ENCODE measurements at regions not wholly inside any gene's neighbourhood (a gene's known extent, or its start where the extent isn't known, plus 50 kb on each side); places are given as distances from the start of the nearest gene placed in this dataset.

DNA sequence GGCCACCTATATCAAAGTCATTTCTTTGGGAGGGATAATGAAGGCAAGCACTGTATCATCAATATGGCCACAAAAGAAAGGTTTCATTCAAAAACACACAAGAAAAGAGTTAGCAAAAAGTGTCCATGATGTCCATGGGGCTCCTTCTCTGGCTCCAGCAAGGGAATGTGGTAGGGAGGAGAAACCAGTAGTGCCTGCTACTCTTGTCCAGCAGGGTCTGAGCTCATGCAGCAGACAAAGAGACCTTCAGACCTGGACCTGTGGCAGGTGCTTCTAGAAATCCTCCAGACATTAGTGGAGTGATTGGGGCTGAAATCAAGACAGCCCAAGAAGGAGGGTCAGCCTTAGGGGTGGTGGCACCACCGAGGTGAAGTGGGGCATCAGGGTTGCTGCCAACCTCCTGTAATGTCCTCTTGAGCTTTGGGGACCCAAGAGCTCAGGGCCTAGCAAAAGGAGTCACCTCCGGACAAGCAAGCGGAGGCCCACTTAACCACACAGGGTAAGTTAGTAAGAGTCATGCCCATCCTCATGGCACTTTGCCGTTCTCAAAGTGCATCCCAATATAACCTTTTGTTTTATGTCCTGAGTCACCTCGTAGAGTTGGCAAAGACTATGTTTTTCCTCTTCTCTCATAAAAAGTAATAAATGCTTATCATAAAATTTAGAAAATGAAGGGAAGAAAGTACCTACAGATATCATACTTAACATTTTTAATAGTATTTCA, 112.6 kb upstream of the YPEL5 start:
- H3K4me3 Mint-ChIP-seq, result no peak overlapping the region

DNA sequence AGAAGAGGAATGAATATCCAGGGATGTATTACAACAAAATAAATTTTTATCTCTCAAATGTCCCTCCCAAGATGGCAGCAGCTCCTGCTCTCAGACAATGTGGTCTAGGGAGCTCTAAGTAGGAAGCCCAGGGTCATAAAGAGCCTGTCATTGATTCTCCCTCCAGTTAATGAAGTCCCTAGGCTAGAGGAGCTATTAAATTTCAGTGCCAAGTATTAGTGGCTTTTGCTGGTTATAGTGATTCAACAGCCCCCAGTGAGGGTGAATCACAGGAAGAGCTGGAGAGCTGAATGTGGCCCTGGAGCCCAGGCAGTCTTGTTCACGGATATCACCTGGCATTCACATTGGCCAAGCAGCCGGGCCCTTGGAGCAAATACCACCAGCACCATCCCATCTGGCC, 109.8 kb upstream of the YPEL5 start:
- Mint-ChIP-seq H3K4me3 (no peak overlapping the region), H3K27ac (no peak overlapping the region), H3K9me3 (no peaks in the 10 kb centered on the region), H3K27me3 (peaks cover 7% of the 10 kb centered on the region), H3K36me3 (ENCODE audit: low read depth) (no peaks in the 10 kb centered on the region), H3K4me1 (no peaks in the 10 kb centered on the region)
- no peak for ATAC-seq
- no peak for DNase-seq

More for the DNA sequence above, 112.6 kb upstream of the YPEL5 start:
- Mint-ChIP-seq H3K9me3 (no peaks in the 10 kb centered on the region), H3K27me3 (peaks cover 8% of the 10 kb centered on the region), H3K4me1 (no peaks in the 10 kb centered on the region), H3K27ac (no peak overlapping the region), H3K36me3 (ENCODE audit: low read depth) (no peaks in the 10 kb centered on the region)
- no peak for DNase-seq
- ATAC-seq, result no peak

GRCh38 chr2:30038419-30038818, 108.4 kb upstream of the YPEL5 start:
- H3K9me3 Mint-ChIP-seq, result no peaks in the 10 kb centered on the region
- no peak overlapping the region for H3K27ac Mint-ChIP-seq
- H3K4me1 Mint-ChIP-seq, result no peaks in the 10 kb centered on the region
- peaks cover 14% of the 10 kb centered on the region for H3K27me3 Mint-ChIP-seq
- no peaks in the 10 kb centered on the region for H3K36me3 Mint-ChIP-seq (ENCODE audit: low read depth)
- no peak overlapping the region for H3K4me3 Mint-ChIP-seq
- no peak for DNase-seq
- no peak for ATAC-seq

DNA sequence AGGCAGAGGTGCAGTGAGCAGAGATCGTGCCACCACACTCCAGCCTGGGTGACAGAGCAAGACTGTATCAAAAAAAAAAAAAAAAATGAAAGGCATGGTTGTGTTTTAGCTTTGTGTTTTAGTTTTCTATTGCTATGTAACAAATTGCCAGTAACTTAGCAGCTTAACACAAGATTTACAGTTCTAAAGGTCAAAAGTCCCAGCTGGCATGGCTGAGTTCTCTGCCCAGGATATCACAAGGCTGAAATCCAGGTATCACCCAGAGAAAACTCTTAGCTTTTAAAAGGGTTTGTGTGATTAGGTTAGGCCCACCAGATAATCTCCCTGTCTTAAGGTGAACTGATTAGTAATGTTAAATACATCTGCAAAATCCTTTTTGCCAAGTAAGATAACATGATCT, 107.7 kb upstream of the YPEL5 start:
- H3K9me3 Mint-ChIP-seq, result no peaks in the 10 kb centered on the region
- DNase-seq (no peak), ATAC-seq (no peak)
- peaks cover 16% of the 10 kb centered on the region for H3K27me3 Mint-ChIP-seq
- H3K36me3 Mint-ChIP-seq (ENCODE audit: low read depth), result no peaks in the 10 kb centered on the region
- no peaks in the 10 kb centered on the region for H3K4me1 Mint-ChIP-seq
- no peak overlapping the region for H3K4me3 Mint-ChIP-seq
- H3K27ac Mint-ChIP-seq, result no peak overlapping the region

DNA sequence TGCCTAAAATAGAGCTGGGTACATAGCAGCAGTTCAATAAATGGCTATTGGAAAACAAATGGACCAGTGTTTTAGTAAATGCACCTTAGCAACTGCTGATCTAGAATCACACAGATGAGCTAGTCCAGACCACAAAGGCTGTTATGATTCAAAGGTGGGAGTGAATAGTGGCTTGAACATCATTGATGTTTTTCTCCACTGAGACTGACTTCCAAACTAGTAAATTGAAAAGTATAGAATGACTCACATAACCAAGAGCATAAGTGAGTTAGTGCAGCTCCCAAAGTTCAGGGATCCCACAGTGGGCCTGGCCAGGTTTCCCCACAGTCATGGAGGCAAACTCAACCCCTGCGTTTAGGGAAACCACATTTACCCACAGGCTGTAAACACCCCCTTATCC, 106.7 kb upstream of the YPEL5 start:
- Mint-ChIP-seq H3K36me3 (ENCODE audit: low read depth) (no peaks in the 10 kb centered on the region), H3K9me3 (no peaks in the 10 kb centered on the region), H3K27ac (no peak overlapping the region), H3K4me1 (no peaks in the 10 kb centered on the region), H3K27me3 (peaks cover 18% of the 10 kb centered on the region), H3K4me3 (no peak overlapping the region)
- ATAC-seq (peak; percentile 85), DNase-seq (no peak)

GRCh38 chr2:30041884-30042283, 104.9 kb upstream of the YPEL5 start:
- no peaks in the 10 kb centered on the region for H3K9me3 Mint-ChIP-seq
- DNase-seq (no peak), ATAC-seq (no peak)
- no peaks in the 10 kb centered on the region for H3K36me3 Mint-ChIP-seq (ENCODE audit: low read depth)
- peaks cover 21% of the 10 kb centered on the region for H3K27me3 Mint-ChIP-seq
- no peak overlapping the region for H3K27ac Mint-ChIP-seq
- H3K4me1 Mint-ChIP-seq, result no peaks in the 10 kb centered on the region
- no peak overlapping the region for H3K4me3 Mint-ChIP-seq

GRCh38 chr2:30046396-30046795, 100.4 kb upstream of the YPEL5 start:
- DNase-seq, result no peak
- H3K27ac Mint-ChIP-seq, result no peak overlapping the region
- no peaks in the 10 kb centered on the region for H3K36me3 Mint-ChIP-seq (ENCODE audit: low read depth)
- H3K4me3 Mint-ChIP-seq, result no peak overlapping the region
- ATAC-seq, result no peak
- no peaks in the 10 kb centered on the region for H3K4me1 Mint-ChIP-seq
- H3K27me3 Mint-ChIP-seq, result peaks cover 19% of the 10 kb centered on the region
- H3K9me3 Mint-ChIP-seq, result no peaks in the 10 kb centered on the region

- no peak overlapping the region for H3K4me3 Mint-ChIP-seq
- peaks cover 16% of the 10 kb centered on the region for H3K27me3 Mint-ChIP-seq
- DNase-seq (no peak), ATAC-seq (no peak)
- no peak overlapping the region for H3K27ac Mint-ChIP-seq
- H3K36me3 Mint-ChIP-seq (ENCODE audit: low read depth), result no peaks in the 10 kb centered on the region
- H3K4me1 Mint-ChIP-seq, result no peaks in the 10 kb centered on the region
- H3K9me3 Mint-ChIP-seq, result no peaks in the 10 kb centered on the region
Measured at GRCh38 chr2:30046979-30047378, 99.8 kb upstream of the YPEL5 start.

DNA sequence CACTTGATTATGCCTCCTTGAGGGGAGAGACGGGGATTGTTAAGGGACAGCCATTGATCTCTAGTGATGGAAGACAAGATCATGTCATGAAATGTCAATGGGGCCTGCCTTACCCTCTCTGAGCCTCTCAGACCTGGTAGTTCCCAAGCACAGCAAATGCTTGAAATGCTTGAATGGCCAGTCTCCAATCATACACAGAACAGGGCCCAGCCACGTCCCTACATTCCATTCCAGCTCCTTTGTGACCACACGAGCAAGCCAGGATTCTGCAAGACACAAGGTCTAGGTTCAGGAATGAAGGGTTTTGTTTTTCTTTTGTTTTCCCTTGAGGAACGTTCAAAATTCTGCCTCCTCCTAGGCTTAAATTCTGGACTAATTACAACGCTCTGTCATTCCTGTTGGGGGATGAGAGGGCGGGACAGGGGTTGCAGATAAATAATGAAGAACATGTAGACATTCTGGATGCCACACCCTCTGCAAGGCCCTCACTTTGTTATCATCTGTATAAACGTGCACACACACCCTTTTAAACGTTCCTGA, 98.1 kb upstream of the YPEL5 start:
- H3K36me3 Mint-ChIP-seq (ENCODE audit: low read depth), result no peaks in the 10 kb centered on the region
- no peak for ATAC-seq

DNA sequence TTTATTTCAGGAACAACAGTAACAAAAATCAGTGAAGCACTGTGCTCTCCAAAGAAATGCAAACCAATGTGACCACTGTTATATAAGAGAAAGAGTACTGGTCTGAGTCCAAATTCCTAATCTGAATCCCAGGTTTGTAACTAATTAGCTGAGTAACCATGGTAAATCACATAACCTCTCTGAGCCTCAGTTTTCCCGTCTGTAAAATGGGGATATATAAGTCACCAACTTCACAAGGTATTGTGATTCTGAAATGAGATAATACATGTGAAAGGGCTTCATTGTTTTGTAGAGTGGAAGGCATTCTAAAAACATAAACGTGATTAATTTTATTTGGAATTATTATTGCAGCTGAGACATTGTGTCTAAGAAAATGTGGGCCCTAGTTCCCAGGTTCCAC, 91.3 kb upstream of the YPEL5 start:
- H3K9me3 Mint-ChIP-seq, result no peaks in the 10 kb centered on the region
- H3K4me1 Mint-ChIP-seq, result no peaks in the 10 kb centered on the region
- H3K4me3 Mint-ChIP-seq, result no peak overlapping the region
- peaks cover 17% of the 10 kb centered on the region for H3K27me3 Mint-ChIP-seq
- no peak overlapping the region for H3K27ac Mint-ChIP-seq
- H3K36me3 Mint-ChIP-seq (ENCODE audit: low read depth), result no peaks in the 10 kb centered on the region
- DNase-seq (no peak), ATAC-seq (no peak)

More for the DNA sequence above, 98.1 kb upstream of the YPEL5 start:
- Mint-ChIP-seq H3K9me3 (no peaks in the 10 kb centered on the region), H3K4me1 (no peaks in the 10 kb centered on the region), H3K27me3 (peaks cover 10% of the 10 kb centered on the region), H3K27ac (no peak overlapping the region), H3K4me3 (no peak overlapping the region)
- DNase-seq, result no peak

- Mint-ChIP-seq H3K36me3 (ENCODE audit: low read depth) (peaks cover 2% of the 10 kb centered on the region), H3K4me1 (no peaks in the 10 kb centered on the region), H3K9me3 (peaks cover 25% of the 10 kb centered on the region), H3K4me3 (no peak overlapping the region), H3K27me3 (peaks cover 17% of the 10 kb centered on the region), H3K27ac (no peak overlapping the region)
- no peak for DNase-seq
- no peak for ATAC-seq
Measured at GRCh38 chr2:30060562-30060961, 86.2 kb upstream of the YPEL5 start.

- no peak for ATAC-seq
- no peak overlapping the region for H3K4me3 Mint-ChIP-seq
- no peak for DNase-seq
- peaks cover 27% of the 10 kb centered on the region for H3K9me3 Mint-ChIP-seq
- peaks cover 2% of the 10 kb centered on the region for H3K36me3 Mint-ChIP-seq (ENCODE audit: low read depth)
- H3K27ac Mint-ChIP-seq, result no peak overlapping the region
- H3K4me1 Mint-ChIP-seq, result no peaks in the 10 kb centered on the region
- H3K27me3 Mint-ChIP-seq, result peaks cover 22% of the 10 kb centered on the region
Measured at GRCh38 chr2:30068067-30068466, 78.7 kb upstream of the YPEL5 start.

GRCh38 chr2:30072250-30072842, 74.5 kb upstream of the YPEL5 start:
- ATAC-seq (peak; percentile 90), DNase-seq (peak; percentile 65)
- H3K27ac Mint-ChIP-seq, result no peak overlapping the region
- no peaks in the 10 kb centered on the region for H3K36me3 Mint-ChIP-seq (ENCODE audit: low read depth)
- no peaks in the 10 kb centered on the region for H3K9me3 Mint-ChIP-seq
- no peak overlapping the region for H3K4me3 Mint-ChIP-seq
- no peaks in the 10 kb centered on the region for H3K4me1 Mint-ChIP-seq
- H3K27me3 Mint-ChIP-seq, result peaks cover 25% of the 10 kb centered on the region

GRCh38 chr2:30073523-30073922, 73.3 kb upstream of the YPEL5 start:
- no peak overlapping the region for H3K4me3 Mint-ChIP-seq
- DNase-seq (no peak), ATAC-seq (no peak)
- H3K9me3 Mint-ChIP-seq, result no peaks in the 10 kb centered on the region
- peaks cover 26% of the 10 kb centered on the region for H3K27me3 Mint-ChIP-seq
- no peaks in the 10 kb centered on the region for H3K4me1 Mint-ChIP-seq
- H3K27ac Mint-ChIP-seq, result no peak overlapping the region
- no peaks in the 10 kb centered on the region for H3K36me3 Mint-ChIP-seq (ENCODE audit: low read depth)

DNA sequence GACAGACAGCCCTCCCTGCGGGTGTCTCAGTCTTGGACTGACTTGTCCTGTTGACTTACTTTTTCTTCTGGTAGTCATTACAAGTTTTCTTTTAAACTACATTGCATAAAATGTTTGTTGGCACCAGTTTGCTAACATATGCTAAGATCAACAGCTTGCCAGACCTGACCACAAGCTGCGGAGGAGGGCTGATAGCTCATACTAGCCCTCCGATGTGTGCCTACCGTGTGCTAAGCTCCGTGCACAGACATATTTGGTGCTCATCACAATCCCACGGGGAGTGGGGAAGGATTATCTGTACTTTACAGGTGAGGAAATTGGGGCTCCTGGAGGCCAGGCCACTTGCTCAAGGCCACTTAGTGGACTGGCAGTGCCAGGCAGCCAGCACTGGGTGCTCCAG, 72.8 kb upstream of the YPEL5 start:
- Mint-ChIP-seq H3K9me3 (no peaks in the 10 kb centered on the region), H3K27ac (no peak overlapping the region), H3K4me1 (no peaks in the 10 kb centered on the region), H3K4me3 (no peak overlapping the region), H3K36me3 (ENCODE audit: low read depth) (no peaks in the 10 kb centered on the region), H3K27me3 (peaks cover 26% of the 10 kb centered on the region)
- ATAC-seq, result no peak
- no peak for DNase-seq
